Uterus (tissue), 3 donors: ENCODE measurements at regions not wholly inside any gene's neighbourhood (a gene's known extent, or its start where the extent isn't known, plus 50 kb on each side); places are given as distances from the start of the nearest gene placed in this dataset.

Source experiments
- DNase-seq, 2 donors: peaks; one replicate each; pipeline ENCODE4 v3.0.0-alpha.2; 2019 to 2020
- H3K27ac ChIP-seq, 2 donors: fragments of 200-600 bp; sonication (generic); 1 replicate in 1 of 2; 2 replicates in 1 of 2; pipeline ENCODE4 v1.5.1; 2016 to 2018
- H3K27me3 ChIP-seq, 2 donors: fragments of 200-600 bp; sonication (generic); one replicate each; pipeline ENCODE4 v1.5.1; 2018 to 2019; ENCODE audit warnings: control low read depth in 1 of 2
- H3K36me3 ChIP-seq, 2 donors: fragments of 200-600 bp; sonication (generic); one replicate each; pipeline ENCODE4 v1.5.1; 2019; ENCODE audit warnings: control low read depth in 1 of 2
- H3K4me1 ChIP-seq, 2 donors: fragments of 200-600 bp; sonication (generic); one replicate each; pipeline ENCODE4 v1.5.1; 2018 to 2019; ENCODE audit warnings: control low read depth in 1 of 2
- H3K4me3 ChIP-seq, 2 donors: fragments of 200-600 bp; sonication (generic); 1 replicate in 1 of 2; 2 replicates in 1 of 2; pipeline ENCODE4 v1.5.1; 2018 to 2019; ENCODE audit warnings: mild to moderate bottlenecking in 1 of 2
- H3K9me3 ChIP-seq, 2 donors: fragments of 200-600 bp; sonication (generic); one replicate each; pipeline ENCODE4 v1.5.1; 2019; ENCODE audit warnings: control low read depth in 1 of 2
- POLR2A ChIP-seq, 2 donors: fragments of 450-650 bp; IDR thresholded peaks; one replicate each; pipeline ENCODE4 v1.6.1; 2016; ENCODE audit warnings: antibody characterized with exemption in 2 of 2, mild to moderate bottlenecking in 1 of 2, moderate library complexity in 1 of 2
- intact Hi-C: fragments of 100-400 bp; cut with DNase I; formaldehyde crosslinking; loops from one replicate; pipeline ENCODE4 v1.15.1; 2023; ENCODE audit warnings: low total_unique reads
- TF ChIP-seq, protein P1 (sequence below), 4 experiments: fragments of 200-600 bp in 2 of 4; fragments of 450-650 bp in 2 of 4; sonication (generic) in 2 of 4; IDR thresholded peaks; one replicate each; pipeline ENCODE4 v1.5.1; 2016 to 2019; ENCODE audit warnings: antibody characterized with exemption in 4 of 4, mild to moderate bottlenecking in 2 of 4, moderate library complexity in 1 of 4
- donor health status: DM: yes; HTN: yes; CAD: no.

DNA sequence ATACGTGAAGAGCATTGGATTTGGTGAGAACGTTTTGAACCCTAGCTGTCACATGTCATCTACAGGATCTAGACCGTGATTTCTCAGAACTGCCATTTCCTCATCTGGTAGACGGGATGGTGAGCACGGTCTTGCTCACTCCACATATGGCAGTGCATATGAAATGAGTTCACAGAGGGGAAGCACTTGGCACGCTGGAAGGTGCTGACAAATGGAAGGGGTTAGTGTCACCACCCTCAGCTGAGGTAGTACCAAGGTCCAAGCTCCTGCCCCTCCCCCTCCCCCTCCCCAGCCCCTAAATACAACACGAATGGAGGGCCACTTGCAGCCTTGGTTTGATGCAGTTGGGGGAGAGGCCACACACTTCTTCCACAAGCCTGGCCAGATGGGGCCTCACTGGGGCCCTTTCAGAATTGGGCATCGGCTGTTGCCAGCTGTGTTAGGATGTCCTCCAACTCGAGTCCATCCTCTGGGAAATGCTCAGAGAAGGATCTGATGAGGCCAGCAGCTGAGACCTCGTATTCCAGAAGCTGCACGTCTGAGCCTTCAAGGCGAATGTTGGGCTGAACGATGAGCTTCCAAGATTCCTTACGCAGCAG lies 322.4 kb downstream of the ANXA1 start:
- H3K27ac ChIP-seq = no peak overlapping the region
- DNase-seq = no peak
- H3K36me3 ChIP-seq = no peaks in the 10 kb centered on the region
- H3K27me3 ChIP-seq = no peaks in the 10 kb centered on the region
- H3K9me3 ChIP-seq = no peaks in the 10 kb centered on the region
- TF ChIP-seq, protein P1, sequence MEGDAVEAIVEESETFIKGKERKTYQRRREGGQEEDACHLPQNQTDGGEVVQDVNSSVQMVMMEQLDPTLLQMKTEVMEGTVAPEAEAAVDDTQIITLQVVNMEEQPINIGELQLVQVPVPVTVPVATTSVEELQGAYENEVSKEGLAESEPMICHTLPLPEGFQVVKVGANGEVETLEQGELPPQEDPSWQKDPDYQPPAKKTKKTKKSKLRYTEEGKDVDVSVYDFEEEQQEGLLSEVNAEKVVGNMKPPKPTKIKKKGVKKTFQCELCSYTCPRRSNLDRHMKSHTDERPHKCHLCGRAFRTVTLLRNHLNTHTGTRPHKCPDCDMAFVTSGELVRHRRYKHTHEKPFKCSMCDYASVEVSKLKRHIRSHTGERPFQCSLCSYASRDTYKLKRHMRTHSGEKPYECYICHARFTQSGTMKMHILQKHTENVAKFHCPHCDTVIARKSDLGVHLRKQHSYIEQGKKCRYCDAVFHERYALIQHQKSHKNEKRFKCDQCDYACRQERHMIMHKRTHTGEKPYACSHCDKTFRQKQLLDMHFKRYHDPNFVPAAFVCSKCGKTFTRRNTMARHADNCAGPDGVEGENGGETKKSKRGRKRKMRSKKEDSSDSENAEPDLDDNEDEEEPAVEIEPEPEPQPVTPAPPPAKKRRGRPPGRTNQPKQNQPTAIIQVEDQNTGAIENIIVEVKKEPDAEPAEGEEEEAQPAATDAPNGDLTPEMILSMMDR (IDR thresholded peaks at IDR 0.05) = no peak
- TF ChIP-seq POLR2A (IDR thresholded peaks at IDR 0.05) = no peak
- H3K4me1 ChIP-seq = no peaks in the 10 kb centered on the region
- intact Hi-C loops = no loop called here
- H3K4me3 ChIP-seq = no peak overlapping the region

GRCh38 chr9:73474625-73475024 lies 323.0 kb downstream of the ANXA1 start:
- Histone ChIP-seq H3K27me3 (no peaks in the 10 kb centered on the region), H3K36me3 (no peaks in the 10 kb centered on the region), H3K9me3 (no peaks in the 10 kb centered on the region), H3K27ac (no peak overlapping the region), H3K4me1 (no peaks in the 10 kb centered on the region), H3K4me3 (no peak overlapping the region)
- TF ChIP-seq, protein P1 (IDR thresholded peaks at IDR 0.05) = no peak
- TF ChIP-seq POLR2A (IDR thresholded peaks at IDR 0.05) = no peak
- intact Hi-C loops = no loop called here
- DNase-seq = no peak

DNA sequence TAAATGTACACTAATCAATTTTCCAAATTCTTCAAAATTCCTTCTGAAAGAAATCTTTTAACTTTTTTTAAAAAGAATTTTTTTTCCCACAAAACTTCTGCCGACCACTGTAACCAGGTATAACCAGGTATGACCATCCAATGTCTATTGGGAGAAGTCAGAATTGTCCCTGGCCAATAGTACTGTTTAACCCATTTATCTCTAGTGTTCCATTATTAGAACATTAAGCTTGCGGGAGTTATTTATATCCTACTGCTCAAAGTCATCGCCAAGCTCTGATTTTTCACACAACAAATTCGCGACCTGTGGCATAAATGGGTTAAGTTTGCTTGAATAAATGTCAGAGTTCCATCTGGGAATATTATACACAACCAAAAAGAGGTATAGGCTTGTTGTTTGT lies 343.2 kb downstream of the ANXA1 start:
- H3K4me1 ChIP-seq = no peaks in the 10 kb centered on the region
- intact Hi-C loops = no loop called here
- H3K36me3 ChIP-seq = no peaks in the 10 kb centered on the region
- H3K27me3 ChIP-seq = no peaks in the 10 kb centered on the region
- no peak for TF ChIP-seq POLR2A (IDR thresholded peaks at IDR 0.05)
- TF ChIP-seq, protein P1 (IDR thresholded peaks at IDR 0.05) = no peak
- H3K27ac ChIP-seq = no peak overlapping the region
- H3K4me3 ChIP-seq = no peak overlapping the region
- H3K9me3 ChIP-seq = peaks cover 0 to 3% of the 10 kb centered on the region in 2 donors
- DNase-seq = no peak

DNA sequence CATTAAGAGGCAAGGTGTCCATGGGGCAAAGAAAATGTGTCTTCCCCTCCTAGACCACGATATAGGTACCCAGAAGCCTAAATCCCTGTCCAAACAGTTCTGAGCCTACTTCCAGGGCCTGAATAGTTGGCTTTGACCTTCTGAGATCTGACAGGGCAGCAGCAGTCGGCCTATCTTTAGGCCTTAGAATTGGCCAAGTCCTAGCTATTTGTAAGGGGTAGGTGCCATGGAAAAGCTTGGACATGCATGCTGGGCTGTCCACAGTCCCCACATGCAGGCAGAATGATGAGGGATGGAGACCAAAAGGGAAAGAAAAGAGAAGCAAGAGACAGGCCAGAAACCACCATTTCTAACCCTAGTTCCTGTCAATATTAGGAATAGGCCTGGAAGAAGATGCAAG lies 346.1 kb downstream of the ANXA1 start:
- TF ChIP-seq POLR2A (IDR thresholded peaks at IDR 0.05) = no peak
- TF ChIP-seq, protein P1 (IDR thresholded peaks at IDR 0.05) = no peak
- H3K27ac ChIP-seq = no peak overlapping the region
- DNase-seq = no peak
- H3K27me3 ChIP-seq = no peaks in the 10 kb centered on the region
- H3K4me3 ChIP-seq = no peak overlapping the region
- H3K9me3 ChIP-seq = no peaks in the 10 kb centered on the region
- no peaks in the 10 kb centered on the region for H3K36me3 ChIP-seq
- intact Hi-C loops = no loop called here
- no peaks in the 10 kb centered on the region for H3K4me1 ChIP-seq

DNA sequence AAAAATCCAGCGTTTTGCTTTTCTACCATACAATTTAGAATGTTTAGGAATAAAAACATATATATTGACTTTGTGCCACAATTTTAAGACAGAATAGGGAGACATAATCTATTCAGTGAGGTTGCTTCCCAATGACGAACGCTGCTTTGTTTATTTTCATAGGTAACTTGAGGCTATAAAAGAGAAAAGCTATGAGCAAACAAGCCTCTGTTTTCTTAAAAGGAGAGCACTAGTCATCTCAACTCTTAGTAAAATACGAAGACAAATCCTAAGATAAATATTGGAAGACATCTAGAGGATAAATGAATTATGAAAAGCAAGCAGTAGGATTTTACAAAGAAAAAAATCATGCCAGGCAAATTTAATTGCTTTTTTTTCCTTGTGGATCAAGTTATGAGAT lies 363.6 kb downstream of the ANXA1 start:
- Histone ChIP-seq H3K27ac (no peak overlapping the region), H3K36me3 (no peaks in the 10 kb centered on the region), H3K4me3 (no peak overlapping the region), H3K9me3 (no peaks in the 10 kb centered on the region), H3K27me3 (no peaks in the 10 kb centered on the region), H3K4me1 (no peaks in the 10 kb centered on the region)
- DNase-seq = no peak
- TF ChIP-seq, protein P1 (IDR thresholded peaks at IDR 0.05) = no peak
- TF ChIP-seq POLR2A (IDR thresholded peaks at IDR 0.05) = no peak
- intact Hi-C loops = no loop called here
